Esophagus muscularis mucosa (tissue), 4 donors: ENCODE measurements at regions not wholly inside any gene's neighbourhood (a gene's known extent, or its start where the extent isn't known, plus 50 kb on each side); places are given as distances from the start of the nearest gene placed in this dataset.

Experiments
- DNase-seq: peaks from one replicate; pipeline ENCODE4 v3.0.0-alpha.2; 2017; ENCODE audit errors: extremely low spot score
- H3K27ac ChIP-seq, 4 donors: fragments of 200-600 bp; sonication (generic); replicated peaks in 1 of 4; 1 replicate in 3 of 4; 2 replicates in 1 of 4; pipeline ENCODE4 v1.5.1; 2016 to 2019; ENCODE audit warnings: mild to moderate bottlenecking in 1 of 4
- H3K27me3 ChIP-seq, 4 donors: fragments of 200-600 bp; sonication (generic); one replicate each; pipeline versions ENCODE4 v1.5.1 to v1.6.0; 2016 to 2019
- H3K36me3 ChIP-seq, 4 donors: fragments of 200-600 bp; sonication (generic); one replicate each; pipeline ENCODE4 v1.5.1; 2016 to 2019
- H3K4me1 ChIP-seq, 4 donors: fragments of 200-600 bp; sonication (generic); one replicate each; pipeline ENCODE4 v1.5.1; 2016 to 2019
- H3K4me3 ChIP-seq, 4 donors: fragments of 200-600 bp; sonication (generic); 1 replicate in 2 of 4; 2 replicates in 2 of 4; pipeline ENCODE4 v1.5.1; 2016 to 2019; ENCODE audit warnings: mild to moderate bottlenecking in 4 of 4, moderate library complexity in 1 of 4
- H3K9me3 ChIP-seq, 4 donors: fragments of 200-600 bp; sonication (generic); 1 replicate in 3 of 4; 2 replicates in 1 of 4; pipeline ENCODE4 v1.5.1; 2016 to 2019
- EP300 ChIP-seq: sonication (generic); formaldehyde crosslinking; IDR thresholded peaks from one replicate; pipeline ENCODE4 v1.6.1; 2017; ENCODE audit warnings: antibody characterized with exemption
- POLR2A ChIP-seq: fragments of 450-650 bp; IDR thresholded peaks from one replicate; pipeline ENCODE4 v1.6.1; 2017; ENCODE audit warnings: antibody characterized with exemption, moderate library complexity, mild to moderate bottlenecking, low read depth
- POLR2AphosphoS5 ChIP-seq, 2 donors: sonication (generic); formaldehyde crosslinking; IDR thresholded peaks; one replicate each; pipeline ENCODE4 v1.6.1; 2017; ENCODE audit warnings: antibody characterized with exemption in 2 of 2
- WGBS: methylation state at CpG from one replicate; pipeline ENCODE4 v1.1.5; 2018; 5-methylcytosine and 5-hydroxymethylcytosine counted together
- intact Hi-C: fragments of 100-400 bp; cut with DNase I; formaldehyde crosslinking; loops from one replicate; pipeline ENCODE4 v1.15.1; 2023
- TF ChIP-seq, protein P1 (sequence below), 3 experiments: fragments of 200-600 bp in 2 of 3; fragments of 450-650 bp in 1 of 3; sonication (generic) in 2 of 3; IDR thresholded peaks; one replicate each; pipeline ENCODE4 v1.5.1; 2017 to 2019; ENCODE audit warnings: antibody characterized with exemption in 3 of 3, mild to moderate bottlenecking in 2 of 3, moderate library complexity in 1 of 3

DNA sequence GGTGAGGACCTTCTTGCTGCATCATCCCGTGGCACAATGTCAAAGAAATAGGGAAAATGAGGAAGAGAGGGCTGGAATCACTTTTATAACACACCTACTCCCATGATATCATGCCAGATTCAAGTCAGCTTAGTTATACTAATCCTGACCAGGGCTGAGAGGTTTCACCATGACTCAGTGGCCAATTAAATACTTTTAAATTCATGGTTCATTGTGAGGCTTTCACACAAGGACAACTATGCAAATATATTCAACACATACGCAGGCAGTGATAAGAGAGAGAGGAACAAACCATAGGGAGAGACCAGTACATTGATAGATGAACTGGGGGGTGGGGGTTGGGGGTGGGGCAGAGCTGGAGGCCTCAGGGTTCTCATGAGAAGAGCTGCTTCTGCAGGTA is 313.1 kb downstream of the LRFN2 start:
- 86% methylated on average over 2 of the region's 2 CpGs for WGBS
- Histone ChIP-seq H3K27me3 (peaks cover 0 to 9% (median 0%) of the 10 kb centered on the region in 4 donors), H3K4me1 (no peaks in the 10 kb centered on the region), H3K4me3 (no peak overlapping the region), H3K27ac (no peak overlapping the region), H3K9me3 (peaks cover 0 to 6% (median 0%) of the 10 kb centered on the region in 4 donors), H3K36me3 (no peaks in the 10 kb centered on the region)
- DNase-seq = no peak
- no peak for TF ChIP-seq EP300
- TF ChIP-seq POLR2A = no peak
- TF ChIP-seq, protein P1, sequence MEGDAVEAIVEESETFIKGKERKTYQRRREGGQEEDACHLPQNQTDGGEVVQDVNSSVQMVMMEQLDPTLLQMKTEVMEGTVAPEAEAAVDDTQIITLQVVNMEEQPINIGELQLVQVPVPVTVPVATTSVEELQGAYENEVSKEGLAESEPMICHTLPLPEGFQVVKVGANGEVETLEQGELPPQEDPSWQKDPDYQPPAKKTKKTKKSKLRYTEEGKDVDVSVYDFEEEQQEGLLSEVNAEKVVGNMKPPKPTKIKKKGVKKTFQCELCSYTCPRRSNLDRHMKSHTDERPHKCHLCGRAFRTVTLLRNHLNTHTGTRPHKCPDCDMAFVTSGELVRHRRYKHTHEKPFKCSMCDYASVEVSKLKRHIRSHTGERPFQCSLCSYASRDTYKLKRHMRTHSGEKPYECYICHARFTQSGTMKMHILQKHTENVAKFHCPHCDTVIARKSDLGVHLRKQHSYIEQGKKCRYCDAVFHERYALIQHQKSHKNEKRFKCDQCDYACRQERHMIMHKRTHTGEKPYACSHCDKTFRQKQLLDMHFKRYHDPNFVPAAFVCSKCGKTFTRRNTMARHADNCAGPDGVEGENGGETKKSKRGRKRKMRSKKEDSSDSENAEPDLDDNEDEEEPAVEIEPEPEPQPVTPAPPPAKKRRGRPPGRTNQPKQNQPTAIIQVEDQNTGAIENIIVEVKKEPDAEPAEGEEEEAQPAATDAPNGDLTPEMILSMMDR (IDR thresholded peaks at IDR 0.05) = no peak
- intact Hi-C loops = no loop called here

DNA sequence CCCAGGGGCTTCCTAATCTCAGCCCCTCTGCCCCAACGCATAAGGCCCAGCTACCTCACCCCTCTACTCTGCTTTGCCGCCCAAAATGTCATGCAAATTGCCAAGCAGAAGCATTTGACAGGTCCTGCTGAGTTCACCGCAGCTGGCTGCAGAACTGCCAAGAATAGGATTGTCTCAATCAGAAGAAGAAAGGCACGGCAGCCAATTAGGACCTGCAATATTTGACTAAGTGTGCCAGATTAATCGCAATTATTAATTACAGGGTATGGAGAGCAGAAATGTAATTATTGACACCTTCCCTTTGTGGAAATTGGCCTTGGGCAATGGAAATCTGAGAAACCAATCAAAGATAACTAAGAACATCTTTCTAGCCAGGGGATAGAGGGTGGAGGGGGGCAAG is 318.6 kb downstream of the LRFN2 start:
- Histone ChIP-seq H3K4me1 (no peaks in the 10 kb centered on the region), H3K9me3 (peaks cover 0 to 6% (median 0%) of the 10 kb centered on the region in 4 donors), H3K4me3 (no peak overlapping the region), H3K27ac (no peak overlapping the region), H3K36me3 (no peaks in the 10 kb centered on the region), H3K27me3 (peaks cover 0 to 9% (median 0%) of the 10 kb centered on the region in 4 donors)
- TF ChIP-seq EP300 = no peak
- TF ChIP-seq POLR2A = no peak
- TF ChIP-seq, protein P1 (IDR thresholded peaks at IDR 0.05) = no peak
- no peak for TF ChIP-seq POLR2AphosphoS5 (IDR thresholded peaks at IDR 0.05)
- WGBS = 58% methylated on average over 5 of the region's 5 CpGs
- intact Hi-C loops = no loop called here
- no peak for DNase-seq

DNA sequence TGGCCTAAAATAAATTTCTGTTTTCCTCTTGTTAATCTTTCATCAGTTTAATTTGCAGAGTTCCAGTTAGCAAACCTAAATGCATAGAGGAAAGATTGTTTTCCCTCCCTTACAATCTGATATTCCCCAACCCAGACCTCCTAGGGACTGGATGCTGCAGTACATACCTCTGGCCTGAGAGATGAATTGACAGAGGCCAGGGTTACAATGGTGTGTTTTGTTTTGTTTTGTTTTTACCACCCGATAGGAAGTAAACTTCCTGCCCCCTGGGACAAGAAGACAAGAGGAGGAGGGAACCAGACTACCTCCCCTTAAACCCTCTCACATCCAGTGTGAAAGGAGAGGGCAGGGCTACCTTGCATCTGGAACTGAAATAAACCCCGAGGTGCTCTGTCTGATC is 319.0 kb downstream of the LRFN2 start:
- 38% methylated on average over 2 of the region's 2 CpGs for WGBS
- TF ChIP-seq POLR2AphosphoS5 (IDR thresholded peaks at IDR 0.05) = no peak
- no peak for TF ChIP-seq POLR2A
- TF ChIP-seq, protein P1 (IDR thresholded peaks at IDR 0.05) = no peak
- TF ChIP-seq EP300 = no peak
- Histone ChIP-seq H3K27ac (no peak overlapping the region), H3K4me3 (no peak overlapping the region), H3K36me3 (no peaks in the 10 kb centered on the region), H3K4me1 (no peaks in the 10 kb centered on the region), H3K9me3 (peaks cover 0 to 2% (median 0%) of the 10 kb centered on the region in 4 donors), H3K27me3 (peaks cover 0 to 9% (median 0%) of the 10 kb centered on the region in 4 donors)
- intact Hi-C loops = no loop called here
- no peak for DNase-seq

DNA sequence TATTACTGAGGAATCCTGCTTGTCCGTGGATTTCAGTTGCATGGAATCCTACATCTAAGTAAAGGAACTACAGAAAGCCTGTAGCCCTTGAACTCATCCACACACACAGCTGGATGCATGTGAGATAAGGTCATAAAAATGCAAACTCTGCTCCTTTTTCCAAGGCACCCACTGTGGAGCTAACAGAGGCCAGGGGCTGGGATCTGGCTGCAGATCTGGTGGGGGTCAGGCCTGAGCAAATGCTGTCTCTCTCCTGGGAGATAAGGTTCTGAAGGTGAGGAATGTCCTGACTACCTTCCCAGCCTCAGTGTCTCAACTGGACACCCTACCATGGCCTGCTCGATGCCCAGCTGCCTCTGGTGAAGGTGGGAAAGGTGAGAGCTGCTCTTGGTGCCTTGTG is 321.5 kb downstream of the LRFN2 start:
- H3K4me3 ChIP-seq = no peak overlapping the region
- intact Hi-C loops = no loop called here
- no peaks in the 10 kb centered on the region for H3K36me3 ChIP-seq
- TF ChIP-seq POLR2AphosphoS5 (IDR thresholded peaks at IDR 0.05) (no peak), EP300 (no peak), POLR2A (no peak)
- TF ChIP-seq, protein P1 (IDR thresholded peaks at IDR 0.05) = no peak
- WGBS = 83% methylated on average over 2 of the region's 2 CpGs
- no peak for DNase-seq
- no peaks in the 10 kb centered on the region for H3K9me3 ChIP-seq
- H3K27ac ChIP-seq = no peak overlapping the region
- no peaks in the 10 kb centered on the region for H3K4me1 ChIP-seq
- H3K27me3 ChIP-seq = peaks cover 0 to 9% (median 0%) of the 10 kb centered on the region in 4 donors

DNA sequence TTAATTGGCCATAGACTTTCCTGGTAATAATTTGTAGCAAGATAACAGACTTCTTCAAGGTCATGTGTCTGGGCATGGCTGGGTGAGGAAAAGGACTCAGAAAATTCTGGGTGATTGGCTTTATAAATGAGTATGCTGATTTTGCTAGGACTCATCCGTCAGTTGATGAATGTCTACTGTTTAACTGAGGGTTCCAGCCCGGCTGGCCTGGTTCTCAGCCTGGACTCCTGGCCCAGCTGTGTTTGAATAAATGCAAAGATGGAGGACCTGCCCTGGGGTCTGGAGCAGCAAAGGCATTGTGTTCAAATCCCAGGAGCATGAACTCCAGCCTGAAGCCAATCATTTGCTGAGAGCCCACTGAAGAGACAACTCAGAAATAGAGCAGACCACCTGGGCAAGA is 323.2 kb downstream of the LRFN2 start:
- Histone ChIP-seq H3K9me3 (no peaks in the 10 kb centered on the region), H3K27ac (no peak overlapping the region), H3K27me3 (no peaks in the 10 kb centered on the region), H3K4me1 (no peaks in the 10 kb centered on the region), H3K4me3 (no peak overlapping the region), H3K36me3 (no peaks in the 10 kb centered on the region)
- intact Hi-C loops = no loop called here
- no peak for DNase-seq
- TF ChIP-seq, protein P1 (IDR thresholded peaks at IDR 0.05) = no peak
- TF ChIP-seq EP300 (no peak), POLR2A (no peak), POLR2AphosphoS5 (IDR thresholded peaks at IDR 0.05) (no peak)
- 14% methylated on average over 1 of the region's 2 CpGs for WGBS
